Osteoblast (primary cell): ENCODE measurements at regions not wholly inside any gene's neighbourhood (a gene's known extent, or its start where the extent isn't known, plus 50 kb on each side); places are given as distances from the start of the nearest gene placed in this dataset.

Source experiments
- DNase-seq: peaks from one replicate; pipeline ENCODE4 v3.0.0; 2011; ENCODE audit warnings: low spot score, mixed read lengths; ENCODE audit not compliant: insufficient read length; ENCODE audit errors: missing footprints
- H2AFZ ChIP-seq: 2 replicates; pipeline ENCODE4 v1.6.0; 2011; ENCODE audit warnings: mild to moderate bottlenecking, low read length
- H3K27ac ChIP-seq: 2 replicates; pipeline ENCODE4 v1.5.1; 2011; ENCODE audit warnings: mild to moderate bottlenecking, low read depth, low read length, moderate library complexity
- H3K27me3 ChIP-seq: 2 replicates; pipeline ENCODE4 v1.6.0; 2012; ENCODE audit warnings: mild to moderate bottlenecking, control low read depth, inconsistent platforms, low read length, moderate library complexity; ENCODE audit not compliant: insufficient read depth
- H3K36me3 ChIP-seq: 2 replicates; pipeline ENCODE4 v1.5.1; 2011; ENCODE audit warnings: mild to moderate bottlenecking, low read length, control low read depth, moderate library complexity; ENCODE audit not compliant: insufficient read depth
- H3K4me1 ChIP-seq: 2 replicates; pipeline ENCODE4 v1.5.1; 2011; ENCODE audit warnings: mild to moderate bottlenecking, low read length, control low read depth, moderate library complexity; ENCODE audit not compliant: insufficient read depth
- H3K4me2 ChIP-seq: 2 replicates; pipeline ENCODE4 v1.6.0; 2011; ENCODE audit warnings: mild to moderate bottlenecking, low read length; ENCODE audit not compliant: insufficient read depth
- H3K4me3 ChIP-seq: fragments of 200-600 bp; sonication (generic); 3 replicates; pipeline ENCODE4 v1.5.1; 2012; ENCODE audit warnings: mild to moderate bottlenecking, low read length, inconsistent platforms; ENCODE audit not compliant: insufficient read depth
- H3K79me2 ChIP-seq: 2 replicates; pipeline ENCODE4 v1.6.0; 2012; ENCODE audit warnings: mild to moderate bottlenecking, low read length, control low read depth, inconsistent platforms; ENCODE audit not compliant: insufficient read depth
- H3K9me3 ChIP-seq: 2 replicates; pipeline ENCODE4 v1.5.1; 2011; ENCODE audit warnings: low read depth, low read length, control low read depth
- H4K20me1 ChIP-seq: 2 replicates; pipeline ENCODE4 v1.6.0; 2012; ENCODE audit warnings: mild to moderate bottlenecking, low read length, control low read depth; ENCODE audit not compliant: insufficient read depth
- CTCF ChIP-seq: IDR thresholded peaks from 2 replicates; pipeline ENCODE4 v1.5.1; 2011; ENCODE audit warnings: mild to moderate bottlenecking, low read depth, low read length, moderate library complexity; ENCODE audit errors: extremely low read depth

DNA sequence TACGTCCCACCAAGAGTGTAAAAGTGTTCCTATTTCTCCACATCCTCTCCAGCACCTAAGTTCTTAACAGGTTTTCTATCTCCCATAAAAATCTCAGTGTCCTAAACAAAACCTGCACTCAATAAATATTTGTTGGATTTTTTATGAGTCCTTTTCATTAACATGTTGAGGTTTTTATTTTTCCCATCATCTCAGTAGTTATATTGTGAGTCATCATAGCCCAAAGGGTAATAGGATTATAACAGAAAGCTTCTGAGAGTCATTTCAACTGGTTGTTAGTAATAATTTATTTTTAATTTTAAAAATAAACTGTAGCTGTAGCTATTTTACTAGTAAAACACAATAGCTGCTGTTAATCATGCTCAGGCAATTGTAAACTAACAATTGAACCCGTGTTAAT, 331.6 kb upstream of the SLC30A5 start:
- Histone ChIP-seq H3K27ac (no peak overlapping the region), H3K9me3 (no peaks in the 10 kb centered on the region)

GRCh38 chr5:68766952-68767464, 326.8 kb upstream of the SLC30A5 start:
- Histone ChIP-seq H3K4me2 (no peak overlapping the region), H2AFZ (no peak overlapping the region), H3K27ac (no peak overlapping the region), H3K4me3 (no peak overlapping the region), H3K79me2 (no peaks in the 10 kb centered on the region), H3K36me3 (no peaks in the 10 kb centered on the region), H3K27me3 (peaks cover 13% of the 10 kb centered on the region), H3K9me3 (no peaks in the 10 kb centered on the region), H4K20me1 (no peaks in the 10 kb centered on the region), H3K4me1 (no peaks in the 10 kb centered on the region)
- TF ChIP-seq CTCF = no peak
- DNase-seq = no peak

More for the DNA sequence above, 331.6 kb upstream of the SLC30A5 start:
- H3K4me3 ChIP-seq = no peak overlapping the region
- no peak overlapping the region for H2AFZ ChIP-seq
- H3K36me3 ChIP-seq = no peaks in the 10 kb centered on the region
- H4K20me1 ChIP-seq = no peaks in the 10 kb centered on the region
- no peak overlapping the region for H3K4me2 ChIP-seq
- no peak for TF ChIP-seq CTCF
- no peak for DNase-seq
- no peaks in the 10 kb centered on the region for H3K79me2 ChIP-seq
- no peaks in the 10 kb centered on the region for H3K4me1 ChIP-seq
- H3K27me3 ChIP-seq = peaks cover 11% of the 10 kb centered on the region

- no peak for TF ChIP-seq CTCF
- Histone ChIP-seq H3K79me2 (no peaks in the 10 kb centered on the region), H4K20me1 (no peaks in the 10 kb centered on the region), H2AFZ (no peak overlapping the region), H3K4me3 (no peak overlapping the region), H3K36me3 (no peaks in the 10 kb centered on the region), H3K4me1 (no peaks in the 10 kb centered on the region), H3K27me3 (peaks cover 8% of the 10 kb centered on the region), H3K4me2 (no peak overlapping the region), H3K9me3 (no peaks in the 10 kb centered on the region), H3K27ac (no peak overlapping the region)
- no peak for DNase-seq
Measured at GRCh38 chr5:68770551-68770950, 323.3 kb upstream of the SLC30A5 start.

- peaks cover 8% of the 10 kb centered on the region for H3K27me3 ChIP-seq
- H4K20me1 ChIP-seq = no peaks in the 10 kb centered on the region
- no peaks in the 10 kb centered on the region for H3K79me2 ChIP-seq
- H3K27ac ChIP-seq = no peak overlapping the region
- no peak overlapping the region for H3K4me3 ChIP-seq
- H3K4me1 ChIP-seq = no peaks in the 10 kb centered on the region
- no peaks in the 10 kb centered on the region for H3K9me3 ChIP-seq
- no peak overlapping the region for H2AFZ ChIP-seq
- H3K36me3 ChIP-seq = no peaks in the 10 kb centered on the region
- no peak for DNase-seq
- no peak overlapping the region for H3K4me2 ChIP-seq
- TF ChIP-seq CTCF = no peak
Measured at GRCh38 chr5:68771221-68771620, 322.6 kb upstream of the SLC30A5 start.
